Mesendoderm (in vitro differentiated cells): ENCODE measurements at regions not wholly inside any gene's neighbourhood (a gene's known extent, or its start where the extent isn't known, plus 50 kb on each side); places are given as distances from the start of the nearest gene placed in this dataset.
A peak's percentile ranks its signal among the peaks of the same experiment; 100 is the strongest.

Experiments
- DNase-seq: peaks from one replicate; pipeline ENCODE4 v3.0.0; 2013
- H2AK5ac ChIP-seq: 2 replicates; pipeline ENCODE4 v1.6.1; 2013; ENCODE audit warnings: low read length, inconsistent platforms
- H2BK120ac ChIP-seq: 2 replicates; pipeline ENCODE4 v1.6.1; 2013; ENCODE audit warnings: low read depth, mild to moderate bottlenecking, low read length, moderate library complexity, mixed read lengths
- H2BK15ac ChIP-seq: replicated peaks from 2 replicates; pipeline ENCODE4 v1.6.1; 2013; ENCODE audit warnings: low read depth, mild to moderate bottlenecking, moderate library complexity
- H2BK5ac ChIP-seq: 2 replicates; pipeline ENCODE4 v1.6.1; 2013; ENCODE audit warnings: low read length, inconsistent platforms
- H3K18ac ChIP-seq: 2 replicates; pipeline ENCODE4 v1.6.1; 2013; ENCODE audit warnings: mild to moderate bottlenecking, low read length, mixed read lengths
- H3K23ac ChIP-seq: one replicate; pipeline ENCODE4 v1.6.1; 2013; ENCODE audit warnings: low read length
- H3K27ac ChIP-seq: 2 replicates; pipeline ENCODE4 v1.5.1; 2013; ENCODE audit warnings: low read depth, mild to moderate bottlenecking, inconsistent platforms, low read length, moderate library complexity
- H3K27me3 ChIP-seq: 2 replicates; pipeline ENCODE4 v1.6.1; 2013; ENCODE audit warnings: low read length, control low read depth, mild to moderate bottlenecking, inconsistent platforms; ENCODE audit not compliant: insufficient read depth, poor library complexity
- H3K36me3 ChIP-seq: 2 replicates; pipeline ENCODE4 v1.6.1; 2013; ENCODE audit warnings: low read length, inconsistent platforms; ENCODE audit not compliant: control insufficient read depth, insufficient read depth
- H3K4ac ChIP-seq: one replicate; pipeline ENCODE4 v1.6.1; 2013; ENCODE audit warnings: low read depth, mild to moderate bottlenecking, low read length, moderate library complexity
- H3K4me1 ChIP-seq: 2 replicates; pipeline ENCODE4 v1.6.1; 2013; ENCODE audit warnings: low read depth, low read length, inconsistent platforms; ENCODE audit not compliant: control insufficient read depth
- H3K4me2 ChIP-seq: 2 replicates; pipeline ENCODE4 v1.6.1; 2013; ENCODE audit warnings: low read length
- H3K4me3 ChIP-seq: 2 replicates; pipeline ENCODE4 v1.5.1; 2013; ENCODE audit warnings: mild to moderate bottlenecking, low read length
- H3K56ac ChIP-seq: one replicate; pipeline ENCODE4 v1.6.1; 2013; ENCODE audit warnings: low read length
- H3K79me1 ChIP-seq: 2 replicates; pipeline ENCODE4 v1.6.1; 2013; ENCODE audit warnings: low read length, inconsistent platforms
- H3K79me2 ChIP-seq: 2 replicates; pipeline ENCODE4 v1.6.1; 2013; ENCODE audit warnings: mild to moderate bottlenecking, low read length; ENCODE audit not compliant: control insufficient read depth, insufficient read depth
- H3K9ac ChIP-seq: 2 replicates; pipeline ENCODE4 v1.6.1; 2013; ENCODE audit warnings: low read length, inconsistent platforms
- H4K5ac ChIP-seq: one replicate; pipeline ENCODE4 v1.6.1; 2013; ENCODE audit warnings: low read length
- H4K8ac ChIP-seq: one replicate; pipeline ENCODE4 v1.6.1; 2013; ENCODE audit warnings: low read depth, mild to moderate bottlenecking, control low read depth, low read length, moderate library complexity
- WGBS: extraction: QIAGEN DNeasy Blood & Tissue Kit; methylation state at CpG from one replicate; pipeline ENCODE4 v1.1.7; 2013; ENCODE audit warnings: low lambda C conversion rate, missing lambda C conversion rate; ENCODE audit not compliant: insufficient coverage; ENCODE audit errors: extremely low coverage; 5-methylcytosine and 5-hydroxymethylcytosine counted together

DNA sequence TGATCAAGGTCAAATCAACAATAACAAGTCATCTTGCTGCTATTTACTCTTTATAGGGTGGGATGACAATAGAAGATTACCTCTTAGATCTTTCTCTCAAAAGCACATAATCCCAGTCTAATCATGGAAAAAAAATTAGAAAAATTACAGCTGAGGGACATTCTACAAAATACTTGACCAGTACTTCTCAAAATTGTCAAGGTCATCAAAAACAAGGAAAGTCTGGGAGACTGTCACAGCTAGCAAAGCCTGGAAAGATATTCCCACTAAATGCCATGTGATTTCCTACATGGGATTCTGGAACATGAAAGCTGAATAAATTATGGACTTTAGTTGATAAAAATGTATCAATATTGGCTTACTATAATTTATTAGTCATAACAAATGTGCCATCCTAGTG, 276.2 kb downstream of the RNF144A start:
- H3K23ac ChIP-seq = no peak overlapping the region
- H3K9ac ChIP-seq = no peak overlapping the region
- H3K56ac ChIP-seq = no peak overlapping the region
- no peaks in the 10 kb centered on the region for H3K27me3 ChIP-seq
- no peak overlapping the region for H3K4me3 ChIP-seq
- DNase-seq = no peak
- no peaks in the 10 kb centered on the region for H3K36me3 ChIP-seq
- no peak overlapping the region for H2AK5ac ChIP-seq
- H2BK15ac ChIP-seq = no peak overlapping the region
- no peak overlapping the region for H4K8ac ChIP-seq
- H3K79me1 ChIP-seq = no peaks in the 10 kb centered on the region
- H3K4me2 ChIP-seq = no peak overlapping the region
- no peak overlapping the region for H4K5ac ChIP-seq
- no peak overlapping the region for H3K18ac ChIP-seq
- no peak overlapping the region for H2BK120ac ChIP-seq
- no peak overlapping the region for H3K4ac ChIP-seq
- H3K27ac ChIP-seq = no peak overlapping the region
- H2BK5ac ChIP-seq = no peak overlapping the region
- H3K79me2 ChIP-seq = no peaks in the 10 kb centered on the region
- H3K4me1 ChIP-seq = peaks cover 4% of the 10 kb centered on the region

DNA sequence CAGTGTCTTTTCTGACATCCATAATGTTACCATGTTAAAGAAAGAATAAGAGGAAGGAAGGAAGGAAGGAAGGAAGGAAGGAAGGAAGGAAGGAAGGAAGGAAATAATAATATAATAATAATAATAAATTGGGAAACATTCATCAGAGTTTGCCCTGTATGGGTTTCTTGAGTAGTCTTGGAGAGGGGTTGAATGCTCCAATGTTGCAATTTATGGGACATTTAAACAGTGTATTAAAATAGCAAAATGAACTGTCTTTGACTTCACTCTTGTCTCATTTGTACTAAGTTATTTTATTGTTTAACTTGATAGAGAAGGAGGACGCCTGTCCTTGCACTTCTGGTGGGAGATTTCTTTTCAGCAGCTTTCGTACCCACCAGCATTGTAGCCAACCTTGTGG, 277.7 kb downstream of the RNF144A start:
- H3K18ac ChIP-seq = no peak overlapping the region

DNA sequence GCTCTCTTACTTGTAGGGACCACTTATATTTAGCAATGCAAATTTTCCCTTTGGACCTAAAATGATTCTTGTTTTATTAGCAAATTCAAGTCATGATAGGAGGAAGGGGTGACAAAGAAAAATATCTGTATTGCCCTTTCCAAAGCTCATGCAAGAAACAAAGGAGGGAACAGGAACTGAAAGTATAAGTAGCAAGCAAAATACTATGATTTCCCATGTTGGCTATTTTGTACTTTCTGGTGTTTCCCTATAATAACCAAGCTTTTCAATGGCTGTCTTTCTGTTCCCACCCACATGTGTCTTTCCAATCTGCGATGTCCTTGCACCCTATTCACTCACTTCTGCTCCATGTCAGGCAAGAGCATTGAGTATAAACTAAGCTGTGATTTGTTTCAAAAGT, 279.7 kb downstream of the RNF144A start:
- Histone ChIP-seq H2BK120ac (no peak overlapping the region), H3K9ac (no peak overlapping the region), H3K23ac (no peak overlapping the region), H2BK5ac (no peak overlapping the region), H3K27ac (no peak overlapping the region), H3K4ac (no peak overlapping the region), H3K79me2 (no peaks in the 10 kb centered on the region), H3K27me3 (no peaks in the 10 kb centered on the region), H2BK15ac (no peak overlapping the region), H3K4me3 (no peak overlapping the region), H3K4me1 (peaks cover 2% of the 10 kb centered on the region), H3K4me2 (no peak overlapping the region), H3K56ac (no peak overlapping the region), H3K79me1 (no peaks in the 10 kb centered on the region), H4K8ac (no peak overlapping the region), H3K18ac (no peak overlapping the region), H3K36me3 (no peaks in the 10 kb centered on the region), H2AK5ac (no peak overlapping the region), H4K5ac (no peak overlapping the region)
- no peak for DNase-seq
- WGBS = no CpG with 5 or more reads among the region's 1 CpG

More for the DNA sequence above, 277.7 kb downstream of the RNF144A start:
- no peak overlapping the region for H3K4ac ChIP-seq
- no peak overlapping the region for H2BK120ac ChIP-seq
- no peak overlapping the region for H3K9ac ChIP-seq
- no peak overlapping the region for H3K56ac ChIP-seq
- H2AK5ac ChIP-seq = no peak overlapping the region
- H3K36me3 ChIP-seq = no peaks in the 10 kb centered on the region
- no peaks in the 10 kb centered on the region for H3K79me2 ChIP-seq
- no peak overlapping the region for H4K5ac ChIP-seq
- H3K23ac ChIP-seq = no peak overlapping the region
- peaks cover 4% of the 10 kb centered on the region for H3K4me1 ChIP-seq
- no peak overlapping the region for H3K4me2 ChIP-seq
- no peak overlapping the region for H2BK5ac ChIP-seq
- H4K8ac ChIP-seq = no peak overlapping the region
- H3K27me3 ChIP-seq = no peaks in the 10 kb centered on the region
- WGBS = no CpG with 5 or more reads among the region's 2 CpGs
- no peak overlapping the region for H3K4me3 ChIP-seq
- no peak for DNase-seq
- H3K27ac ChIP-seq = no peak overlapping the region
- H2BK15ac ChIP-seq = no peak overlapping the region
- no peaks in the 10 kb centered on the region for H3K79me1 ChIP-seq

DNA sequence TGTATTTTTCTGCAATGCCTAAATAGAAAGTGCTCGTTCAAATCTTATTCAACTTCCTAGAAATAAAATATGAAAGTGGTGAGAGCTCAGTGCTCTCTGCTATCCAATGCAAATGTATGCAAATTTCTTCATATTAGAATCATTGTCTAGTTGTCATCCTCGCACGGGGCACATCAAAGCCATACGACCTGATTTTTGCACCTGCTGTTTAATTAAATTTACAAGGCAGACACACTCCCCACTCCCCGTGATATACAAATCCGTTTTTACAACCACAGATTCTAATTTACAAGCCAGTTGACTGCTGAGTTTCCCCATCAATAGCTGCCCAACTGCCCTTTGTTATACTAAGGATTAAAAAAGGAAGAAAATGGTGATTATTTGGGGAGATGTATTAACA, 284.6 kb downstream of the RNF144A start:
- H3K4ac ChIP-seq = no peak overlapping the region
- no peaks in the 10 kb centered on the region for H3K79me1 ChIP-seq
- no CpG with 5 or more reads among the region's 6 CpGs for WGBS
- no peak overlapping the region for H3K4me2 ChIP-seq
- H2AK5ac ChIP-seq = no peak overlapping the region
- no peak overlapping the region for H3K4me3 ChIP-seq
- H3K4me1 ChIP-seq = no peaks in the 10 kb centered on the region
- no peak overlapping the region for H2BK15ac ChIP-seq
- no peak overlapping the region for H3K23ac ChIP-seq
- H2BK5ac ChIP-seq = no peak overlapping the region
- no peak overlapping the region for H3K27ac ChIP-seq
- no peak overlapping the region for H2BK120ac ChIP-seq
- no peak overlapping the region for H4K8ac ChIP-seq
- no peaks in the 10 kb centered on the region for H3K36me3 ChIP-seq
- no peak overlapping the region for H3K9ac ChIP-seq
- no peak overlapping the region for H4K5ac ChIP-seq
- no peak overlapping the region for H3K18ac ChIP-seq
- H3K56ac ChIP-seq = no peak overlapping the region
- H3K79me2 ChIP-seq = no peaks in the 10 kb centered on the region
- no peaks in the 10 kb centered on the region for H3K27me3 ChIP-seq
- no peak for DNase-seq

DNA sequence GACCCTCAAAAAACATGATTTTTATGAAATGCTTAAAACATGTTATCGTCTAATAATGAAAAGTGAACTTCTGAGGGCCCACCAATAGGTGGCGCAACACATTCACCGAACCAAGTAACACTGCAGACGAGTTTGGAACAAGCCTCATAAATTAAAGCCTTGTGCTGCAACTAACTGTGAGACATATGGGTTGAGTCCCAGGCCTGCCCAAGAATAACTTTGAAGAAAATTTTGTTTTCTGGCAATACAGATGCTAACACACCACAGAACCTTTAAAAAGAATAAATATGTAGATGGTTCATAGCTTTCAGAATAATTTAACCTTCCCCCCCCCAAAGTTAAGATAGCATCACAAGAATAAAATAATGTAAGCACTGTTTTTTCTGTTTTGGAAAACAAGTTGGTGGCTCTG, 285.9 kb downstream of the RNF144A start:
- H2BK5ac ChIP-seq = no peak overlapping the region
- H4K5ac ChIP-seq = no peak overlapping the region
- no peaks in the 10 kb centered on the region for H3K27me3 ChIP-seq
- H3K4me1 ChIP-seq = no peaks in the 10 kb centered on the region
- H3K18ac ChIP-seq = no peak overlapping the region
- H3K56ac ChIP-seq = no peak overlapping the region
- H2BK120ac ChIP-seq = no peak overlapping the region
- no peaks in the 10 kb centered on the region for H3K79me2 ChIP-seq
- peak; percentile 62 for DNase-seq
- no peak overlapping the region for H4K8ac ChIP-seq
- H3K4me2 ChIP-seq = no peak overlapping the region
- no peak overlapping the region for H3K4me3 ChIP-seq
- no peak overlapping the region for H2AK5ac ChIP-seq
- no peak overlapping the region for H3K23ac ChIP-seq
- H2BK15ac ChIP-seq = no peak overlapping the region
- WGBS = no CpG with 5 or more reads among the region's 4 CpGs
- H3K27ac ChIP-seq = no peak overlapping the region
- no peaks in the 10 kb centered on the region for H3K79me1 ChIP-seq
- H3K4ac ChIP-seq = no peak overlapping the region
- no peak overlapping the region for H3K9ac ChIP-seq
- H3K36me3 ChIP-seq = no peaks in the 10 kb centered on the region

DNA sequence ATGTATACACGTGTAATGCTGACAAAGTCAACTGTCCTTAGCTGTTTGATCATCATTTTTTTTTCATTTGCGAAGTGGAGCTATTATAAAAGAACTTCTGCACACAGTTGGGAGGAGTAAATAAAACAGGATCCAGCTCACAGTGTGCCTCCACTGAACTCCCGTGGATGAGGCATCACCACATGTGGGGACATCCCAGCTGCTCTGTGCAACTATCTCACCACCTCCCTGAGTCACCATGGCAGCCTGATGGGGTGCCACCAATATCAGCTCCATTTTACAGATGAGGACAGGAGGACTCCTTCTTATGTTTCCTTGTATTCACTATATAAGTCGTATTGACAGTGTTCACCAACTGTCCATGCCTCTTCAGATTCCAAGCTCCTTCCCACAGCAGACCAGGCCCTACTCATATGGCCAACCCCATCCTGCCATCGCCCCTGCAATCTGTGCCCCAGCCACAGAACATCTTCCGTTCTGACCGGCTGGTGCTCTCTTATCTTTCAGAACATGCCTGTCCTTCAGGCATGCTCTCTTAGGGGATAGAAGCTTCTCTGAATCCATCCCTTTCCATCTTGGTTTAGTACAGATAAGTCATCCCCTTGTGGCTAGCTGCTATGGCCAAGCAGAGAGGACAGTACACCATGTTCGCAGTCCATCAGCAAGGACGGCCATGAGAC, 288.1 kb downstream of the RNF144A start:
- H3K27me3 ChIP-seq = no peaks in the 10 kb centered on the region
- no peak overlapping the region for H2BK15ac ChIP-seq
- WGBS = no CpG with 5 or more reads among the region's 9 CpGs
- no peak overlapping the region for H2BK120ac ChIP-seq
- no peak overlapping the region for H2AK5ac ChIP-seq
- no peak overlapping the region for H3K4me3 ChIP-seq
- H3K4ac ChIP-seq = no peak overlapping the region
- no peak overlapping the region for H3K23ac ChIP-seq
- H3K18ac ChIP-seq = no peak overlapping the region
- no peak overlapping the region for H4K5ac ChIP-seq
- H3K4me1 ChIP-seq = no peaks in the 10 kb centered on the region
- no peaks in the 10 kb centered on the region for H3K79me1 ChIP-seq
- H2BK5ac ChIP-seq = no peak overlapping the region
- H4K8ac ChIP-seq = no peak overlapping the region
- H3K79me2 ChIP-seq = no peaks in the 10 kb centered on the region
- H3K27ac ChIP-seq = no peak overlapping the region
- no peaks in the 10 kb centered on the region for H3K36me3 ChIP-seq
- H3K9ac ChIP-seq = no peak overlapping the region
- no peak overlapping the region for H3K56ac ChIP-seq
- no peak for DNase-seq
- H3K4me2 ChIP-seq = no peak overlapping the region
